ENCODE measurements at regions not wholly inside any gene's neighbourhood (a gene's known extent, or its start where the extent isn't known, plus 50 kb on each side); places are given as distances from the start of the nearest gene placed in this dataset.

GRCh38 chr6:67814262-67814661 lies 820.8 kb upstream of the ADGRB3 start:
- no peak overlapping the region for H3K27ac Mint-ChIP-seq
- Histone ChIP-seq H3K27me3 (ENCODE audit: control insufficient read depth in 1 of 2, insufficient read depth in 2 of 2, low read length in 2 of 2) (no peaks in the 10 kb centered on the region), H3K27ac (ENCODE audit: low read depth in 1 of 2, low read length in 2 of 2) (no peak overlapping the region), H3K4me1 (ENCODE audit: insufficient read depth, low read length) (no peaks in the 10 kb centered on the region), H3K36me3 (ENCODE audit: insufficient read depth, low read length) (no peaks in the 10 kb centered on the region), H3K9me3 (ENCODE audit: control insufficient read depth in 1 of 2, insufficient read depth in 1 of 2, low read length in 2 of 2) (peaks cover 0 to 11% of the 10 kb centered on the region in 2 experiments), H3K4me3 (ENCODE audit: low read length) (no peak overlapping the region)
- H3K4me1 Mint-ChIP-seq (ENCODE audit: low read depth): no peaks in the 10 kb centered on the region
- TF ChIP-seq CTCF (IDR thresholded peaks at IDR 0.05): no peak
- ChIA-PET CTCF (no interaction called here), POLR2A (no interaction called here)
- no peak for ATAC-seq (ENCODE audit: poor library complexity)
- peaks cover 16% of the 10 kb centered on the region for H3K9me3 Mint-ChIP-seq
- H3K36me3 Mint-ChIP-seq (ENCODE audit: low read depth): no peaks in the 10 kb centered on the region
- DNase-seq: no peak
- no peak overlapping the region for H3K4me3 Mint-ChIP-seq
- intact Hi-C loops (cut with DNase I, micrococcal nuclease): no loop called here
- no peaks in the 10 kb centered on the region for H3K27me3 Mint-ChIP-seq

- Mint-ChIP-seq H3K9me3 (peaks cover 19% of the 10 kb centered on the region), H3K4me1 (ENCODE audit: low read depth) (no peaks in the 10 kb centered on the region), H3K27ac (no peak overlapping the region), H3K27me3 (no peaks in the 10 kb centered on the region), H3K4me3 (no peak overlapping the region), H3K36me3 (ENCODE audit: low read depth) (no peaks in the 10 kb centered on the region)
- no peak for TF ChIP-seq CTCF (IDR thresholded peaks at IDR 0.05)
- DNase-seq (no peak), ATAC-seq (ENCODE audit: poor library complexity) (no peak)
- peaks cover 0 to 11% of the 10 kb centered on the region in 2 experiments for H3K9me3 ChIP-seq (ENCODE audit: control insufficient read depth in 1 of 2, insufficient read depth in 1 of 2, low read length in 2 of 2)
- POLR2A ChIA-PET: no interaction called here
- no peaks in the 10 kb centered on the region for H3K27me3 ChIP-seq (ENCODE audit: control insufficient read depth in 1 of 2, insufficient read depth in 2 of 2, low read length in 2 of 2)
- H3K4me3 ChIP-seq (ENCODE audit: low read length): no peak overlapping the region
- no peaks in the 10 kb centered on the region for H3K36me3 ChIP-seq (ENCODE audit: insufficient read depth, low read length)
- CTCF ChIA-PET: no interaction called here
- intact Hi-C loops (cut with DNase I, micrococcal nuclease): no loop called here
- no peaks in the 10 kb centered on the region for H3K4me1 ChIP-seq (ENCODE audit: insufficient read depth, low read length)
- no peak overlapping the region for H3K27ac ChIP-seq (ENCODE audit: low read depth in 1 of 2, low read length in 2 of 2)
Observed at GRCh38 chr6:67812693-67813092, 822.4 kb upstream of the ADGRB3 start.

- no peak for TF ChIP-seq CTCF (IDR thresholded peaks at IDR 0.05)
- no peak overlapping the region for H3K27ac ChIP-seq (ENCODE audit: low read depth in 1 of 2, low read length in 2 of 2)
- no peak for ATAC-seq (ENCODE audit: poor library complexity)
- Mint-ChIP-seq H3K36me3 (ENCODE audit: low read depth) (no peaks in the 10 kb centered on the region), H3K9me3 (peaks cover 19% of the 10 kb centered on the region), H3K27ac (no peak overlapping the region), H3K4me3 (no peak overlapping the region), H3K27me3 (no peaks in the 10 kb centered on the region), H3K4me1 (ENCODE audit: low read depth) (no peaks in the 10 kb centered on the region)
- no peaks in the 10 kb centered on the region for H3K27me3 ChIP-seq (ENCODE audit: control insufficient read depth in 1 of 2, insufficient read depth in 2 of 2, low read length in 2 of 2)
- no peak overlapping the region for H3K4me3 ChIP-seq (ENCODE audit: low read length)
- no peaks in the 10 kb centered on the region for H3K4me1 ChIP-seq (ENCODE audit: insufficient read depth, low read length)
- no peak for DNase-seq
- H3K36me3 ChIP-seq (ENCODE audit: insufficient read depth, low read length): no peaks in the 10 kb centered on the region
- intact Hi-C loops (cut with DNase I, micrococcal nuclease): no loop called here
- H3K9me3 ChIP-seq (ENCODE audit: control insufficient read depth in 1 of 2, insufficient read depth in 1 of 2, low read length in 2 of 2): peaks cover 0 to 11% of the 10 kb centered on the region in 2 experiments
- CTCF ChIA-PET: no interaction called here
- POLR2A ChIA-PET: no interaction called here
Observed at GRCh38 chr6:67812125-67812524, 823.0 kb upstream of the ADGRB3 start.
